H1 (cell line): ENCODE measurements at regions not wholly inside any gene's neighbourhood (a gene's known extent, or its start where the extent isn't known, plus 50 kb on each side); places are given as distances from the start of the nearest gene placed in this dataset.

Source experiments
- CHD2 ChIP-seq: IDR thresholded peaks from 2 replicates; pipeline ENCODE4 v1.6.1; 2012; ENCODE audit warnings: low read length, improper control_type of control experiment
- SIX5 ChIP-seq: IDR thresholded peaks from 2 replicates; pipeline ENCODE4 v1.6.1; 2011; ENCODE audit warnings: mild to moderate bottlenecking, low read depth, low read length
- TEAD4 ChIP-seq: IDR thresholded peaks from 2 replicates; pipeline ENCODE4 v1.6.1; 2012; ENCODE audit warnings: low read depth, low read length, inconsistent platforms, mixed read lengths
- TF ChIP-seq, protein P1 (sequence below): fragments of 300-600 bp; sonication (generic); IDR thresholded peaks from 2 replicates; pipeline ENCODE4 v1.7.1; 2012; ENCODE audit warnings: low read length, moderate library complexity, mild to moderate bottlenecking, inconsistent platforms; ENCODE audit not compliant: insufficient replicate concordance

DNA sequence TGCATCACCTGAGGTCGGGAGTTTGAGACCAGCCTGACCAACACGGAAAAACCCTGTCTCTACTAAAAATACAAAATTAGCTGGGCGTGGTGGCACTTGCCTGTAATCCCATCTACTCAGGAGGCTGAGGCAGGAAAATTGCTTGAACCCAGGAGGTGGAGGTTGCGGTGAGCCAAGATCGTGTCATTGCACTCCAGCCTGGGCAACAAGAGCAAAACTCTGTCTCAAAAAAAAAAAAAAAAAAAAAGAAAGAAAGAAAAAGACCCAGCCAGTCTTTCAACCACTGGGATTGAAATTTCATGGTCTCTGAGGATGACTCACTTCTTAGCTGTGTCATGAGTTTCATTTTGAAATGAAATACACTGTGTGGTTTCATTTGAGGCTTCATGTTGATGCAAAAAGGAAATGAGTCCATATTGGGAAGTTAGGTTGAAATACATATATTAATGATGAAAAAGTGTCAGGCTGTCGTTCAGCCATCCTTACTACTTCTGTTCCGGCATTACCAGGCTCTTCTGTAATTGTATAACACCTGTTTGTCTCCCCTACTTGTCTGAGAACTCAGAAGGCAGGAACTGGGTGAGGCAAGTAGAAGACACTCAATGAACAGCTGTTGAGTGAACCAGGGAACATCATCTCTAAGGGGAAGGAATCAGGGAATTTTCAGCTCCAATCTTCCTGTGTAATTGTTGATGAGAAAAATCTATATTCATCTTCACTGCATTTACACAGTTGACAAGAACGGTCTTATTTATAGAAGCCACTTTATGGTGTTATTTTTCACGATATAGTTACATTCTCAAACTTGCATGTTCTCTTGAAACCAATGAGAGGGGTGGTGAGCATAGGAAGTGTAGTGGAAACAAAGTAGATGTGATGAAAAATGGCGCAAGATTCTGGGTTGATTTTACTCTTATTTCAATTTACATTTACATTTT lies 87.4 kb downstream of the NFKBIZ start (continued):
- TF ChIP-seq, protein P1, sequence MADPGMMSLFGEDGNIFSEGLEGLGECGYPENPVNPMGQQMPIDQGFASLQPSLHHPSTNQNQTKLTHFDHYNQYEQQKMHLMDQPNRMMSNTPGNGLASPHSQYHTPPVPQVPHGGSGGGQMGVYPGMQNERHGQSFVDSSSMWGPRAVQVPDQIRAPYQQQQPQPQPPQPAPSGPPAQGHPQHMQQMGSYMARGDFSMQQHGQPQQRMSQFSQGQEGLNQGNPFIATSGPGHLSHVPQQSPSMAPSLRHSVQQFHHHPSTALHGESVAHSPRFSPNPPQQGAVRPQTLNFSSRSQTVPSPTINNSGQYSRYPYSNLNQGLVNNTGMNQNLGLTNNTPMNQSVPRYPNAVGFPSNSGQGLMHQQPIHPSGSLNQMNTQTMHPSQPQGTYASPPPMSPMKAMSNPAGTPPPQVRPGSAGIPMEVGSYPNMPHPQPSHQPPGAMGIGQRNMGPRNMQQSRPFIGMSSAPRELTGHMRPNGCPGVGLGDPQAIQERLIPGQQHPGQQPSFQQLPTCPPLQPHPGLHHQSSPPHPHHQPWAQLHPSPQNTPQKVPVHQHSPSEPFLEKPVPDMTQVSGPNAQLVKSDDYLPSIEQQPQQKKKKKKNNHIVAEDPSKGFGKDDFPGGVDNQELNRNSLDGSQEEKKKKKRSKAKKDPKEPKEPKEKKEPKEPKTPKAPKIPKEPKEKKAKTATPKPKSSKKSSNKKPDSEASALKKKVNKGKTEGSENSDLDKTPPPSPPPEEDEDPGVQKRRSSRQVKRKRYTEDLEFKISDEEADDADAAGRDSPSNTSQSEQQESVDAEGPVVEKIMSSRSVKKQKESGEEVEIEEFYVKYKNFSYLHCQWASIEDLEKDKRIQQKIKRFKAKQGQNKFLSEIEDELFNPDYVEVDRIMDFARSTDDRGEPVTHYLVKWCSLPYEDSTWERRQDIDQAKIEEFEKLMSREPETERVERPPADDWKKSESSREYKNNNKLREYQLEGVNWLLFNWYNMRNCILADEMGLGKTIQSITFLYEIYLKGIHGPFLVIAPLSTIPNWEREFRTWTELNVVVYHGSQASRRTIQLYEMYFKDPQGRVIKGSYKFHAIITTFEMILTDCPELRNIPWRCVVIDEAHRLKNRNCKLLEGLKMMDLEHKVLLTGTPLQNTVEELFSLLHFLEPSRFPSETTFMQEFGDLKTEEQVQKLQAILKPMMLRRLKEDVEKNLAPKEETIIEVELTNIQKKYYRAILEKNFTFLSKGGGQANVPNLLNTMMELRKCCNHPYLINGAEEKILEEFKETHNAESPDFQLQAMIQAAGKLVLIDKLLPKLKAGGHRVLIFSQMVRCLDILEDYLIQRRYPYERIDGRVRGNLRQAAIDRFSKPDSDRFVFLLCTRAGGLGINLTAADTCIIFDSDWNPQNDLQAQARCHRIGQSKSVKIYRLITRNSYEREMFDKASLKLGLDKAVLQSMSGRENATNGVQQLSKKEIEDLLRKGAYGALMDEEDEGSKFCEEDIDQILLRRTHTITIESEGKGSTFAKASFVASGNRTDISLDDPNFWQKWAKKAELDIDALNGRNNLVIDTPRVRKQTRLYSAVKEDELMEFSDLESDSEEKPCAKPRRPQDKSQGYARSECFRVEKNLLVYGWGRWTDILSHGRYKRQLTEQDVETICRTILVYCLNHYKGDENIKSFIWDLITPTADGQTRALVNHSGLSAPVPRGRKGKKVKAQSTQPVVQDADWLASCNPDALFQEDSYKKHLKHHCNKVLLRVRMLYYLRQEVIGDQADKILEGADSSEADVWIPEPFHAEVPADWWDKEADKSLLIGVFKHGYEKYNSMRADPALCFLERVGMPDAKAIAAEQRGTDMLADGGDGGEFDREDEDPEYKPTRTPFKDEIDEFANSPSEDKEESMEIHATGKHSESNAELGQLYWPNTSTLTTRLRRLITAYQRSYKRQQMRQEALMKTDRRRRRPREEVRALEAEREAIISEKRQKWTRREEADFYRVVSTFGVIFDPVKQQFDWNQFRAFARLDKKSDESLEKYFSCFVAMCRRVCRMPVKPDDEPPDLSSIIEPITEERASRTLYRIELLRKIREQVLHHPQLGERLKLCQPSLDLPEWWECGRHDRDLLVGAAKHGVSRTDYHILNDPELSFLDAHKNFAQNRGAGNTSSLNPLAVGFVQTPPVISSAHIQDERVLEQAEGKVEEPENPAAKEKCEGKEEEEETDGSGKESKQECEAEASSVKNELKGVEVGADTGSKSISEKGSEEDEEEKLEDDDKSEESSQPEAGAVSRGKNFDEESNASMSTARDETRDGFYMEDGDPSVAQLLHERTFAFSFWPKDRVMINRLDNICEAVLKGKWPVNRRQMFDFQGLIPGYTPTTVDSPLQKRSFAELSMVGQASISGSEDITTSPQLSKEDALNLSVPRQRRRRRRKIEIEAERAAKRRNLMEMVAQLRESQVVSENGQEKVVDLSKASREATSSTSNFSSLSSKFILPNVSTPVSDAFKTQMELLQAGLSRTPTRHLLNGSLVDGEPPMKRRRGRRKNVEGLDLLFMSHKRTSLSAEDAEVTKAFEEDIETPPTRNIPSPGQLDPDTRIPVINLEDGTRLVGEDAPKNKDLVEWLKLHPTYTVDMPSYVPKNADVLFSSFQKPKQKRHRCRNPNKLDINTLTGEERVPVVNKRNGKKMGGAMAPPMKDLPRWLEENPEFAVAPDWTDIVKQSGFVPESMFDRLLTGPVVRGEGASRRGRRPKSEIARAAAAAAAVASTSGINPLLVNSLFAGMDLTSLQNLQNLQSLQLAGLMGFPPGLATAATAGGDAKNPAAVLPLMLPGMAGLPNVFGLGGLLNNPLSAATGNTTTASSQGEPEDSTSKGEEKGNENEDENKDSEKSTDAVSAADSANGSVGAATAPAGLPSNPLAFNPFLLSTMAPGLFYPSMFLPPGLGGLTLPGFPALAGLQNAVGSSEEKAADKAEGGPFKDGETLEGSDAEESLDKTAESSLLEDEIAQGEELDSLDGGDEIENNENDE: no peak
- TF ChIP-seq CHD2: no peak
- TF ChIP-seq SIX5: no peak
- TF ChIP-seq TEAD4: no peak
